Activated naive CD4-positive, alpha-beta T cell treated with anti-CD3 and anti-CD28 coated beads, Interleukin-2, amount 50 U/mL, for 24 hours (primary cell): ENCODE measurements at regions not wholly inside any gene's neighbourhood (a gene's known extent, or its start where the extent isn't known, plus 50 kb on each side); places are given as distances from the start of the nearest gene placed in this dataset.

Experiments
- H3K27ac Mint-ChIP-seq: one replicate; pipeline ENCODE4 v1.8.0; 2021; ENCODE audit warnings: mild to moderate bottlenecking, mixed read lengths
- H3K27me3 Mint-ChIP-seq: one replicate; pipeline ENCODE4 v1.8.0; 2021; ENCODE audit warnings: mixed read lengths
- H3K36me3 Mint-ChIP-seq: one replicate; pipeline ENCODE4 v1.8.0; 2021; ENCODE audit warnings: mixed read lengths
- H3K4me1 Mint-ChIP-seq: one replicate; pipeline ENCODE4 v1.8.0; 2021; ENCODE audit warnings: mixed read lengths
- H3K4me3 Mint-ChIP-seq: one replicate; pipeline ENCODE4 v1.8.0; 2021; ENCODE audit warnings: mild to moderate bottlenecking, mixed read lengths
- H3K9me3 Mint-ChIP-seq: one replicate; pipeline ENCODE4 v1.8.0; 2021; ENCODE audit warnings: mixed read lengths

- Mint-ChIP-seq H3K36me3 (peaks cover 2% of the 10 kb centered on the region), H3K4me1 (peaks cover 5% of the 10 kb centered on the region), H3K9me3 (no peaks in the 10 kb centered on the region), H3K27ac (no peak overlapping the region), H3K27me3 (no peaks in the 10 kb centered on the region), H3K4me3 (no peak overlapping the region)
Measured at GRCh38 chr1:83620016-83620415, 378.9 kb downstream of the TTLL7 start.

DNA sequence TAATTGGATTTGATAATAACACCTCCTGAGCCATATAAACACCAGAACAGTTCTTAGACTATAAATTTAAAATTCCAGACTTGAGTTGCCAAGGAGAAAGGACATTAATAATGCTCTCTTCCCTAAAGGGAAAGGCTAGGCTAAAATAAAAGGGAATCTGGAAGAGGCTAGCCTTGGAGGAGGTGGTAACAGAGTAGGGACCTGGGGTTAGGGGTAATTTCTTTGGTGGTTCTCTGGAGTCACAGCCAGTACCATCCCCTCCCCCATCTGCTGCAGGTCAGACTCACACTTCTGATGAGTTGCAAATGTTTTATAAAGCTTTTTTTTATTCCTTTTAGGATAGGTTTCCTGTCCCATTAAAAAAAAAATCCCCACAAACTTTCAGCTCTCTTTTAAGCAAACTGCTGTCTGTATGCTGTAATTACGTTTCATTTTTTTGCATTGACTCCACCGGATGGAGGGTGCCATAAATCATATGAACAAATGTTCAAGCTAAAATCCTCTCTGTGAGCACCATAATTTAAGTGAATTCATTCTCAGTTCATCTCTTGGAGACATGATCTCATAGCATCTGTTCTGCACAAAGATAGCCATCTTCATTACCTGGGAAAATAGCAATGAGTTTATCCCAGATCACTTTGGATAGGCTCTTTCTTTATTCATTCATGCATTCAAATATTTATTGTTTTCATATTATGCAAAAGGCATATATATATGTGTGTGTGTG lies 379.6 kb downstream of the TTLL7 start:
- H3K4me3 Mint-ChIP-seq, result no peak overlapping the region

GRCh38 chr1:83617883-83618282 lies 381.0 kb downstream of the TTLL7 start:
- no peak overlapping the region for H3K4me3 Mint-ChIP-seq
- H3K4me1 Mint-ChIP-seq, result peaks cover 8% of the 10 kb centered on the region
- H3K27me3 Mint-ChIP-seq, result no peaks in the 10 kb centered on the region

More for the DNA sequence above, 379.6 kb downstream of the TTLL7 start:
- peaks cover 2% of the 10 kb centered on the region for H3K36me3 Mint-ChIP-seq
- H3K9me3 Mint-ChIP-seq, result no peaks in the 10 kb centered on the region
- no peaks in the 10 kb centered on the region for H3K27me3 Mint-ChIP-seq
- H3K4me1 Mint-ChIP-seq, result peaks cover 8% of the 10 kb centered on the region
- H3K27ac Mint-ChIP-seq, result no peak overlapping the region

GRCh38 chr1:83615370-83615769 lies 383.6 kb downstream of the TTLL7 start:
- Mint-ChIP-seq H3K36me3 (no peaks in the 10 kb centered on the region), H3K9me3 (no peaks in the 10 kb centered on the region), H3K27ac (no peak overlapping the region), H3K27me3 (no peaks in the 10 kb centered on the region), H3K4me1 (peaks cover 8% of the 10 kb centered on the region), H3K4me3 (no peak overlapping the region)

More at GRCh38 chr1:83617883-83618282, 381.0 kb downstream of the TTLL7 start:
- no peak overlapping the region for H3K27ac Mint-ChIP-seq
- H3K9me3 Mint-ChIP-seq, result no peaks in the 10 kb centered on the region
- H3K36me3 Mint-ChIP-seq, result peaks cover 2% of the 10 kb centered on the region

DNA sequence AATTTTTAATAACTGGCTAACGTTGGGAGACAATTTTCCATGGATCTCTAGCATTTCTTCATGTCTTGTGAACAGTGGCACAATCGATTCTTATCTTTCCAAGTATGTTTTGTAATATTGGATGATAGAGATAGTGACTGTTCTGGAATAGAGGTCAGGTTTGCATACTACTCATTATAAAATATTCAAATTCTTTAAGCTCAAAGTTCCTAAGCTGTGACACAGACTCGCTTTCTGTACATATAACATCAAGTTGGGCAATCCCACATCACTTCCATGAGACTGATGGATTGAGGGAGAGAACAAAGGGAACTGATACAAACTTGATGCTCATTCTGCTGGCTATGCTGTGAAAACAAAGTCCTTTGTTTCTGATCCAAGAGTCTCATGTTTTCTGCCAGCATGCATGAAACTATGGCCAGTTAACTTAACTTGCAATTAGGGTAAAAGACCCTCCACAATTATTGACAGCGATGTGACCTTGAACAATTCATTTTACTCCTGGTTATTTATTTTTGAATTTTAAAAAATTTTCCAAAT lies 392.4 kb downstream of the TTLL7 start:
- Mint-ChIP-seq H3K36me3 (peaks cover 2% of the 10 kb centered on the region), H3K4me3 (no peak overlapping the region), H3K9me3 (peaks cover 4% of the 10 kb centered on the region), H3K27me3 (no peaks in the 10 kb centered on the region), H3K4me1 (peaks cover 2% of the 10 kb centered on the region), H3K27ac (no peak overlapping the region)

DNA sequence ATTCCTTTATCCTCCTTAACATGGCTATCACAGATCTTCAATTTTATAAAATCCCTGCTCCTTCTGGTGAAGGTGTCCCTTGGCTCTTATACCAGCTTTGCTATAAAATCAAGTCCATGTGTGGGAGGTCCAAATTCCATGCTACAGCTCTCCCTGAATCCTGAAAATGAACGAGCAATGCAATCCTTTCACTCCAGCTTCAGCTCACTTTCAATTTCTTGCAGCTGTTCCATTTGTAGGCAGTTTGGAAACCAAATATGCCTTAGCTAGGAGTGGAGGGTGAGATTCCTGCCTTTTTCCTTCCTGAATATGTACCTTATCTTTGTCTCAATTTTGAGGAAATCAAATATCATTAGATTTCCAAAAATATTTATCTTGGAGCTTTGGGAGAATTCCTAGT lies 402.6 kb downstream of the TTLL7 start:
- Mint-ChIP-seq H3K27me3 (no peaks in the 10 kb centered on the region), H3K36me3 (peaks cover 13% of the 10 kb centered on the region), H3K9me3 (peaks cover 15% of the 10 kb centered on the region), H3K4me1 (peaks cover 26% of the 10 kb centered on the region), H3K4me3 (no peak overlapping the region), H3K27ac (no peak overlapping the region)

DNA sequence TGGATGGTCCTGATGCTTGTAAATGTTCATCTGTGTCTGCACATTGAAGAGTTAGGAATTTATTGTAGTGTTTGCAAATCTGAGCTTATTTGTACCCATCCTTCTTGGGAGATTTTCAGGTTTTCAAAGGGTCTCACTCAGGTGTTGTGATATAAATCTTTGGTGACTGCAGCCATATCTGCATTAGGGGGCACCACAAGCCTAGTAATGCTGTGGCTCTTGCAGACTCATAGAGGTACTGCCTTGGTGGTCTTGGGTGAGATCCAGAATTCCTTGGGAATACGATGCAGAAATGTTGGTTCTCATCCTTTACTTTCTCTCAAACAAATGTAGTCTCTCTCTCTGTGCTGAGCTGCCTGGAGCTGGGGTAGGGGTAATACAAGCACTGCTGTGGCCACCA lies 405.9 kb downstream of the TTLL7 start:
- Mint-ChIP-seq H3K4me1 (peaks cover 20% of the 10 kb centered on the region), H3K27ac (no peak overlapping the region)

GRCh38 chr1:83588140-83588539 lies 410.8 kb downstream of the TTLL7 start:
- H3K4me1 Mint-ChIP-seq, result peaks cover 21% of the 10 kb centered on the region
- peaks cover 10% of the 10 kb centered on the region for H3K36me3 Mint-ChIP-seq
- no peak overlapping the region for H3K4me3 Mint-ChIP-seq
- no peaks in the 10 kb centered on the region for H3K27me3 Mint-ChIP-seq
- H3K9me3 Mint-ChIP-seq, result peaks cover 18% of the 10 kb centered on the region
- no peak overlapping the region for H3K27ac Mint-ChIP-seq

More for the DNA sequence above, 405.9 kb downstream of the TTLL7 start:
- H3K27me3 Mint-ChIP-seq, result no peaks in the 10 kb centered on the region
- peaks cover 18% of the 10 kb centered on the region for H3K9me3 Mint-ChIP-seq
- peaks cover 12% of the 10 kb centered on the region for H3K36me3 Mint-ChIP-seq
- no peak overlapping the region for H3K4me3 Mint-ChIP-seq

- H3K36me3 Mint-ChIP-seq, result peaks cover under 1% of the 10 kb centered on the region
- peaks cover 8% of the 10 kb centered on the region for H3K4me1 Mint-ChIP-seq
- H3K4me3 Mint-ChIP-seq, result no peak overlapping the region
- no peak overlapping the region for H3K27ac Mint-ChIP-seq
- no peaks in the 10 kb centered on the region for H3K27me3 Mint-ChIP-seq
- peaks cover 2% of the 10 kb centered on the region for H3K9me3 Mint-ChIP-seq
Measured at GRCh38 chr1:83583351-83584014, 415.4 kb downstream of the TTLL7 start.

- Mint-ChIP-seq H3K27me3 (no peaks in the 10 kb centered on the region), H3K4me3 (no peak overlapping the region), H3K36me3 (no peaks in the 10 kb centered on the region), H3K9me3 (no peaks in the 10 kb centered on the region), H3K27ac (no peak overlapping the region), H3K4me1 (peaks cover 8% of the 10 kb centered on the region)
Measured at GRCh38 chr1:83581747-83582146, 417.2 kb downstream of the TTLL7 start.

GRCh38 chr1:83574791-83575190 lies 424.1 kb downstream of the TTLL7 start:
- Mint-ChIP-seq H3K4me3 (no peak overlapping the region), H3K27ac (no peak overlapping the region), H3K4me1 (no peaks in the 10 kb centered on the region), H3K9me3 (no peaks in the 10 kb centered on the region), H3K36me3 (no peaks in the 10 kb centered on the region), H3K27me3 (no peaks in the 10 kb centered on the region)

GRCh38 chr1:83573776-83574175 lies 425.2 kb downstream of the TTLL7 start:
- Mint-ChIP-seq H3K27me3 (no peaks in the 10 kb centered on the region), H3K27ac (no peak overlapping the region), H3K36me3 (no peaks in the 10 kb centered on the region), H3K9me3 (no peaks in the 10 kb centered on the region), H3K4me1 (no peaks in the 10 kb centered on the region), H3K4me3 (no peak overlapping the region)

- H3K27ac Mint-ChIP-seq, result no peak overlapping the region
- no peaks in the 10 kb centered on the region for H3K9me3 Mint-ChIP-seq
- no peaks in the 10 kb centered on the region for H3K36me3 Mint-ChIP-seq
- H3K4me1 Mint-ChIP-seq, result no peaks in the 10 kb centered on the region
- H3K27me3 Mint-ChIP-seq, result no peaks in the 10 kb centered on the region
- H3K4me3 Mint-ChIP-seq, result no peak overlapping the region
Measured at GRCh38 chr1:83571536-83571935, 427.4 kb downstream of the TTLL7 start.

DNA sequence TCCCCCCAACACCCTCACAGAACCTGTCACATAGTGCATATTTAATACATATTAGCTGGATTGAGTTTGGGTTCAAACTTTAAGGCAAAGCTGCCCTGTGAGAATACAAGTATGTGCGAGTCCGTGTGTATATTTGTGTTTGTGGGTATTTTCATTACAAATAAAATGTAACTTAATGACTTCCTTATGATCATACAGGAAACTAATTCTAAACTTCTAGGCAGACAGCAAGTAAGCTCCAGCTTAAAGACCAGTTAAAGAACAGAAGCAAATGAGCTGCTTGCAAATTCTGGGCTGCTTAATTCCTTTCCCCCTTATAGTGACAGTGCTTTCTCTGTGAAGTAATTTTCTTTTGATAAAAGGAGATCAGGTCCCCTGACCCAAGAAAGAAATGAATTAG lies 437.6 kb downstream of the TTLL7 start:
- Mint-ChIP-seq H3K9me3 (peaks cover 4% of the 10 kb centered on the region), H3K27ac (no peak overlapping the region), H3K4me1 (peaks cover 6% of the 10 kb centered on the region), H3K36me3 (peaks cover 2% of the 10 kb centered on the region), H3K27me3 (no peaks in the 10 kb centered on the region), H3K4me3 (no peak overlapping the region)

DNA sequence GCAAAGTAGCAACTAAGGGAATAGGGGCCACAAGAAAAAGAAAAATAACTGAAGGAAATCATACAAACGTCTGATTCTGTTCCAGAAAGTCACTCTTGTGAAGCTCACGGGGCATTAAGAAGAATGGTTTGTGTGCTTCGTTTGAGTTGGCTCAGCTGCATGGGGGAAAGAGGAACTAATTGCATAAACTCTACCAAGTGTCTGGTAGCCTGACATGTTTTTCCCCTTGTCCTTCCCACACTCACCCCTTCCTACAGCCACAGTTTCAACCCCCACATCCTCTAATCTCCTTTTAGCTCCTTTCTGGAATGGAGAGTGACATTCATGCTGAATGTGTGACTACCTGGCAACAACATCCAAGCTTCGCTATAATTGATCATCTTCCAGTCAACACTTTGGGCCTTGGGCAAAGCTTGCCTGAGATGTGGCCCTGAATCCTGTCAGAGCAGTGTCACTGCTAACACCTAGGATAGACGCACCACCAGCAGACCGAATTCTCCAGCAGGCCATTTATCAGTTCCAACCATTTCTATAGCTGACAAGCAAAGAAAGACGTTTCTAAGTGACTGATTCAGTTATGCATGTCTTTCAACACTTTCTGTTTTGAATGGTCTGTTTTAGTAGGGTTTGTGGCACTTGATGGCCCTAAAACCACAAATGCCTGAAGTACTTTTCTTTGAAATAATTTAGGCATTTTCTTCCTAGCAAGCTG lies 439.6 kb downstream of the TTLL7 start:
- Mint-ChIP-seq H3K27me3 (no peaks in the 10 kb centered on the region), H3K4me1 (peaks cover 6% of the 10 kb centered on the region), H3K27ac (no peak overlapping the region), H3K4me3 (no peak overlapping the region), H3K36me3 (no peaks in the 10 kb centered on the region), H3K9me3 (no peaks in the 10 kb centered on the region)

- Mint-ChIP-seq H3K36me3 (no peaks in the 10 kb centered on the region), H3K27me3 (no peaks in the 10 kb centered on the region), H3K27ac (no peak overlapping the region), H3K4me1 (peaks cover 6% of the 10 kb centered on the region), H3K9me3 (no peaks in the 10 kb centered on the region), H3K4me3 (no peak overlapping the region)
Measured at GRCh38 chr1:83555871-83556270, 443.1 kb downstream of the TTLL7 start.
